Tibial nerve (tissue), 4 donors: ENCODE measurements at regions not wholly inside any gene's neighbourhood (a gene's known extent, or its start where the extent isn't known, plus 50 kb on each side); places are given as distances from the start of the nearest gene placed in this dataset.

Experiments used
- DNase-seq, 2 donors: peaks; one replicate each; pipeline ENCODE4 v3.0.0-alpha.2; 2019; ENCODE audit warnings: low spot score in 2 of 2
- H3K27ac ChIP-seq, 4 donors: fragments of 200-600 bp; sonication (generic) in 3 of 4; one replicate each; pipeline ENCODE4 v1.5.1; 2017 to 2019; ENCODE audit warnings: mild to moderate bottlenecking in 1 of 4
- H3K27me3 ChIP-seq, 2 donors: fragments of 200-600 bp; sonication (generic) in 1 of 2; one replicate each; pipeline versions ENCODE4 v1.5.1 to v1.6.0; 2017 to 2019
- H3K36me3 ChIP-seq, 3 donors: fragments of 200-600 bp; sonication (generic); one replicate each; pipeline ENCODE4 v1.5.1; 2018 to 2019
- H3K4me1 ChIP-seq, 4 donors: fragments of 200-600 bp; sonication (generic) in 3 of 4; one replicate each; pipeline ENCODE4 v1.5.1; 2017 to 2019
- H3K4me3 ChIP-seq, 4 donors: fragments of 200-600 bp; sonication (generic) in 3 of 4; one replicate each; pipeline ENCODE4 v1.5.1; 2017 to 2019; ENCODE audit warnings: mild to moderate bottlenecking in 1 of 4, moderate library complexity in 1 of 4
- H3K9me3 ChIP-seq, 4 donors: fragments of 200-600 bp; sonication (generic) in 3 of 4; one replicate each; pipeline ENCODE4 v1.5.1; 2017 to 2019
- EP300 ChIP-seq, 2 donors: sonication (generic); formaldehyde crosslinking; IDR thresholded peaks; one replicate each; pipeline ENCODE4 v1.6.1; 2017; ENCODE audit warnings: antibody characterized with exemption in 2 of 2, mild to moderate bottlenecking in 1 of 2
- POLR2A ChIP-seq, 2 donors: fragments of 450-650 bp; IDR thresholded peaks; one replicate each; pipeline ENCODE4 v1.6.1; 2017; ENCODE audit warnings: antibody characterized with exemption in 2 of 2, mild to moderate bottlenecking in 2 of 2, moderate library complexity in 2 of 2
- WGBS, 2 donors: methylation state at CpG; one replicate each; pipeline ENCODE4 v1.1.5; 2018; 5-methylcytosine and 5-hydroxymethylcytosine counted together
- TF ChIP-seq, protein P1 (sequence below), 5 experiments: fragments of 200-600 bp in 3 of 5; fragments of 450-650 bp in 2 of 5; sonication (generic) in 3 of 5; IDR thresholded peaks; one replicate each; pipeline ENCODE4 v1.5.1; 2016 to 2019; ENCODE audit warnings: antibody characterized with exemption in 5 of 5, mild to moderate bottlenecking in 3 of 5, moderate library complexity in 2 of 5

DNA sequence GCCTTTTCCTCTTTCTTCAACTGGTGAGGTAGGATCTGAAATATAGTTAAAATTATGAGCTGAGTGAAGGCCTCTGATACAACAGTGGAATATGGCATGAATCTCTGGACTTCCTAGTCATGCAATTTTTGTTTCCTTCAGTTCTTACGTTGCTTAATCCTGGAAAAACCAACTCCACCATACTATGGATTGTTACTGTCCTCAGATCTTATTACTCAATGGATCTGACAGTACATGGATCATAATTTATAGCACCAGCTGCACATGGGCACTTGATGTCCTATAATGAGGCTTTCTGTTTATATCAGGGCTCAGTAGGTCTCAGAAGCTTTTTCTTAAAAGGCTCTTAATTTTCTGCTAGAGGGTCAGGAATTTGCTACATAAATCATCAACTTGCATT is 1341.0 kb upstream of the EYS start:
- Histone ChIP-seq H3K27me3 (no peaks in the 10 kb centered on the region), H3K4me1 (no peaks in the 10 kb centered on the region), H3K9me3 (no peaks in the 10 kb centered on the region), H3K36me3 (no peaks in the 10 kb centered on the region), H3K4me3 (no peak overlapping the region), H3K27ac (no peak overlapping the region)
- no peak for DNase-seq
- 46 to 55% methylated on average over 1 of the region's 1 CpG for WGBS, 2 donors
- no peak for TF ChIP-seq POLR2A (IDR thresholded peaks at IDR 0.05)
- TF ChIP-seq EP300 (IDR thresholded peaks at IDR 0.05), result no peak
- TF ChIP-seq, protein P1, sequence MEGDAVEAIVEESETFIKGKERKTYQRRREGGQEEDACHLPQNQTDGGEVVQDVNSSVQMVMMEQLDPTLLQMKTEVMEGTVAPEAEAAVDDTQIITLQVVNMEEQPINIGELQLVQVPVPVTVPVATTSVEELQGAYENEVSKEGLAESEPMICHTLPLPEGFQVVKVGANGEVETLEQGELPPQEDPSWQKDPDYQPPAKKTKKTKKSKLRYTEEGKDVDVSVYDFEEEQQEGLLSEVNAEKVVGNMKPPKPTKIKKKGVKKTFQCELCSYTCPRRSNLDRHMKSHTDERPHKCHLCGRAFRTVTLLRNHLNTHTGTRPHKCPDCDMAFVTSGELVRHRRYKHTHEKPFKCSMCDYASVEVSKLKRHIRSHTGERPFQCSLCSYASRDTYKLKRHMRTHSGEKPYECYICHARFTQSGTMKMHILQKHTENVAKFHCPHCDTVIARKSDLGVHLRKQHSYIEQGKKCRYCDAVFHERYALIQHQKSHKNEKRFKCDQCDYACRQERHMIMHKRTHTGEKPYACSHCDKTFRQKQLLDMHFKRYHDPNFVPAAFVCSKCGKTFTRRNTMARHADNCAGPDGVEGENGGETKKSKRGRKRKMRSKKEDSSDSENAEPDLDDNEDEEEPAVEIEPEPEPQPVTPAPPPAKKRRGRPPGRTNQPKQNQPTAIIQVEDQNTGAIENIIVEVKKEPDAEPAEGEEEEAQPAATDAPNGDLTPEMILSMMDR (IDR thresholded peaks at IDR 0.05), result no peak

- TF ChIP-seq POLR2A (IDR thresholded peaks at IDR 0.05), result no peak
- no peak for TF ChIP-seq EP300 (IDR thresholded peaks at IDR 0.05)
- TF ChIP-seq, protein P1 (IDR thresholded peaks at IDR 0.05), result no peak
- WGBS, 2 donors, result 57 to 66% methylated on average over 3 of the region's 3 CpGs
- H3K27me3 ChIP-seq, result no peaks in the 10 kb centered on the region
- H3K4me1 ChIP-seq, result no peaks in the 10 kb centered on the region
- H3K27ac ChIP-seq, result no peak overlapping the region
- H3K9me3 ChIP-seq, result no peaks in the 10 kb centered on the region
- H3K36me3 ChIP-seq, result no peaks in the 10 kb centered on the region
- no peak for DNase-seq
- no peak overlapping the region for H3K4me3 ChIP-seq
Observed at GRCh38 chr6:67045076-67045475, 1338.0 kb upstream of the EYS start.

DNA sequence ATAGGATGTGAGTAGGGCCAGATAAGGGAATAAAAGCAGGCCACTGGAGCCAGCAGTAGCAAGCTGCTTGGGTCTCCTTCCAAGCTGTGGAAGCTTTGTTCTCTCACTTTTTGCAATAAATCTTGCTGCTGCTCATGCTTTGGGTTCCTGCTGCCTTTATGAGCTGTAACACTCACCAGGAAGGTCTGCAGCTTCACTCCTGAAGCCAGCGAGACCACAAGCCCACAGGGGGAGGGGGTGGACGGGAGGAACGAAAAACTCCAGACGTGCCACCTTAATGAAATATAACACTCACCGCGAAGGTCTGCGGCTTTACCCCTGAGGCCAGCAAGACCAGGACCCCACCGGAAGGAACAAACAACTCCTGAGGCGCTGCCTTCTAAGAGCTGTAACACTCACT is 1324.4 kb upstream of the EYS start:
- Histone ChIP-seq H3K4me3 (no peak overlapping the region), H3K9me3 (peaks cover 0 to 3% (median 0%) of the 10 kb centered on the region in 4 donors), H3K27ac (no peak overlapping the region), H3K4me1 (no peaks in the 10 kb centered on the region), H3K36me3 (no peaks in the 10 kb centered on the region), H3K27me3 (no peaks in the 10 kb centered on the region)
- TF ChIP-seq, protein P1 (IDR thresholded peaks at IDR 0.05), result no peak
- TF ChIP-seq EP300 (IDR thresholded peaks at IDR 0.05), result no peak
- no peak for TF ChIP-seq POLR2A (IDR thresholded peaks at IDR 0.05)
- DNase-seq, result no peak
- WGBS, 2 donors, result 65 to 89% methylated on average over 9 of the region's 9 CpGs

DNA sequence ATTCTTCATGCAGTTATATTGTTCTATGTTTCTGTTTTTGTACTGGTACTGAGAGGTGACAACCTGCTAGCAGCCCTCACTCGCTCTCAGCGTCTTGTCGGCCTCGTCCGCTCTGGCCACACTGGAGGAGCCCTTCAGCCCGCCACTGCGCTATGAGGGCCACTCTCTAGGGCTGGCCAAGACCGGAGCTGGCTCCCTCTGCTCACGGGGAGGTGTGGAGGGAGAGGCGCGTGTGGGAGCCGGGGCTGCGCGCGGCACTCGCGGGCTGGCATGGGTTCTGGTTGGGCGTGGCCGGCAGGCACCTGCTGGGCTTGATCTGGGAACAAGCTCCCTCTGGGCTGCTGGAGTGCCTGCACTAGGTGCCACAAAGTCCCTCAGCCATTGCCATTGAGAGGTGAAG is 1323.8 kb upstream of the EYS start:
- DNase-seq, result no peak
- Histone ChIP-seq H3K4me1 (no peaks in the 10 kb centered on the region), H3K27ac (no peak overlapping the region), H3K36me3 (no peaks in the 10 kb centered on the region), H3K9me3 (peaks cover 0 to 3% (median 0%) of the 10 kb centered on the region in 4 donors), H3K27me3 (no peaks in the 10 kb centered on the region), H3K4me3 (no peak overlapping the region)
- TF ChIP-seq, protein P1 (IDR thresholded peaks at IDR 0.05), result no peak
- TF ChIP-seq POLR2A (IDR thresholded peaks at IDR 0.05) (no peak), EP300 (IDR thresholded peaks at IDR 0.05) (no peak)
- 95 to 98% methylated on average over 19 of the region's 19 CpGs for WGBS, 2 donors

DNA sequence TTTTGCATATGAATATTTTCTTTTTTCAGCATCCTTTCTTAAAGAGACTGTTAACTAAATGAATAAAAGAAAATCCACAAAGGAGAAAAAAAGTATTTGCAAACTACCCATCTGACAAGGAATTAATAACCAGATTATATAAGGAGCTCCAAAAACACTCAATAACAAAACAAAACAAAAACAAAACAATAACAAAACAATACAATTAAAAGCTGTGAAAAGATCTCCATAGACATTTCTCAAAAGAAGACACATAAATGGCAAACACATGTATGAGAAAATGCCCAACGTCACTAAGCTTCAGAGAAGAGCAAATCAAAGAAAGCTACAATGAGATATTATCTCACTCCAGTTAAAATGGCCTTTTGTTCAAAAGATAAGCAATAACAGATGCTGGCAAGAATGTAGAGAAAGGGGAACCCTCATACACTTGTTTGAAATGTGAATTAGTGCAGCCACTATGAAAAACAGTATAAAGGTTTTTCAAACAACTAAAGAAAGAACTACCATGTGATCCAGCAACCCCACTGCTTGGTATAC is 1310.0 kb upstream of the EYS start:
- 9 to 10% methylated on average over 1 of the region's 1 CpG for WGBS, 2 donors

More for the DNA sequence above, 1310.0 kb upstream of the EYS start:
- no peak overlapping the region for H3K4me3 ChIP-seq
- H3K4me1 ChIP-seq, result no peaks in the 10 kb centered on the region
- no peak overlapping the region for H3K27ac ChIP-seq
- no peaks in the 10 kb centered on the region for H3K27me3 ChIP-seq
- no peaks in the 10 kb centered on the region for H3K36me3 ChIP-seq
- peaks cover 0 to 6% (median 0%) of the 10 kb centered on the region in 4 donors for H3K9me3 ChIP-seq
- TF ChIP-seq POLR2A (IDR thresholded peaks at IDR 0.05) (no peak), EP300 (IDR thresholded peaks at IDR 0.05) (no peak)
- TF ChIP-seq, protein P1 (IDR thresholded peaks at IDR 0.05), result no peak
- DNase-seq, result no peak
